ENCODE measurements at regions not wholly inside any gene's neighbourhood (a gene's known extent, or its start where the extent isn't known, plus 50 kb on each side); places are given as distances from the start of the nearest gene placed in this dataset.

DNA sequence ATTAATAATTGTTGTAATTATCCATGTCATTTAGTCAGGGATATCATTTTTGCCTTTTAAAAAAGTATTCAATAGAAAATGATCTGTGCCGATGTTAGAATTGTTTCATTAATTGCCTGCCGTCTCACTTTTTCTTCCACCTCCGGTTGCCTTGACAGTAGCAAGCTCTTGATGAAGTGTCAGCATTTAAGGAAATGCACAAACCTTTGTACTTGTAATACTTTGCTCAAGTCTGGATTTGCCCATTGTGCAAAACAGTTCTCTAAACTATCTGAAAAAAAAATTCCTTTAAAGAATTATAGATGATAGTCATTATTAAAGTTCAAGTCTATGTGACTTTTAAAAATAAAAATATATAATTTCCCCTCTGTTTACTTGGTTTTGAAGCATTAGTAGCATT, 619.7 kb downstream of the GATA3 start:
- Histone ChIP-seq H3K4me3 (replicated peaks in 1 of 3; ENCODE audit: insufficient read depth in 1 of 3, low read depth in 1 of 3, low read length in 3 of 3) (no peak overlapping the region), H3K9ac (replicated peaks; ENCODE audit: extremely low read depth, insufficient read depth, low read length) (no peak overlapping the region), H3K79me2 (ENCODE audit: control insufficient read depth, insufficient read depth, low read length) (no peaks in the 10 kb centered on the region), H2AFZ (ENCODE audit: low read depth, low read length) (no peak overlapping the region), H3K27ac (ENCODE audit: insufficient read depth, low read depth, low read length) (no peak overlapping the region), H3K9me1 (replicated peaks; ENCODE audit: control insufficient read depth, extremely low read depth, insufficient read depth, low read length) (no peaks in the 10 kb centered on the region), H3K4me1 (ENCODE audit: control insufficient read depth, extremely low read depth, insufficient read depth, low read length) (no peaks in the 10 kb centered on the region), H4K20me1 (replicated peaks; ENCODE audit: control insufficient read depth, extremely low read depth, insufficient read depth, low read length) (no peaks in the 10 kb centered on the region), H3K27me3 (ENCODE audit: control insufficient read depth in 2 of 2, insufficient read depth in 2 of 2, low read length in 2 of 2) (no peaks in the 10 kb centered on the region), H3K4me2 (ENCODE audit: insufficient read depth, low read length) (no peak overlapping the region), H3K9me3 (replicated peaks; ENCODE audit: control insufficient read depth, insufficient read depth, low read length) (no peaks in the 10 kb centered on the region), H3K36me3 (ENCODE audit: control insufficient read depth in 2 of 2, extremely low read depth in 1 of 2, insufficient read depth in 2 of 2, low read length in 2 of 2) (no peaks in the 10 kb centered on the region)
- ChIA-PET CTCF (no interaction called here), POLR2A (no interaction called here)
- FAIRE-seq: no peak
- no peak for DNase-seq (ENCODE audit: low read depth, low spot score)
- no TSS peak for BruUV-seq (replicated peaks)
- TF ChIP-seq FOS (IDR thresholded peaks at IDR 0.05; ENCODE audit: borderline replicate concordance, insufficient read depth, low read length) (no peak), EZH2 (IDR thresholded peaks at IDR 0.05; ENCODE audit: borderline replicate concordance, low read depth, low read length, severe bottlenecking) (no peak), MYC (IDR thresholded peaks at IDR 0.05; ENCODE audit: low read depth, low read length) (no peak), POLR2AphosphoS5 (IDR thresholded peaks at IDR 0.05; ENCODE audit: insufficient read depth, low read depth, low read length) (no peak), JUN (IDR thresholded peaks at IDR 0.05; ENCODE audit: borderline replicate concordance, insufficient read depth, insufficient read length, low read depth) (no peak), POLR2A (IDR thresholded peaks at IDR 0.05; ENCODE audit: low read depth, low read length) (no peak), GATA2 (IDR thresholded peaks at IDR 0.05; ENCODE audit: insufficient read depth, insufficient read length, low read depth, low read length) (no peak)
- TF ChIP-seq, protein P1, sequence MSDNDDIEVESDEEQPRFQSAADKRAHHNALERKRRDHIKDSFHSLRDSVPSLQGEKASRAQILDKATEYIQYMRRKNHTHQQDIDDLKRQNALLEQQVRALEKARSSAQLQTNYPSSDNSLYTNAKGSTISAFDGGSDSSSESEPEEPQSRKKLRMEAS (IDR thresholded peaks at IDR 0.05; ENCODE audit: insufficient read depth, insufficient read length): no peak
- TF ChIP-seq, protein P2, sequence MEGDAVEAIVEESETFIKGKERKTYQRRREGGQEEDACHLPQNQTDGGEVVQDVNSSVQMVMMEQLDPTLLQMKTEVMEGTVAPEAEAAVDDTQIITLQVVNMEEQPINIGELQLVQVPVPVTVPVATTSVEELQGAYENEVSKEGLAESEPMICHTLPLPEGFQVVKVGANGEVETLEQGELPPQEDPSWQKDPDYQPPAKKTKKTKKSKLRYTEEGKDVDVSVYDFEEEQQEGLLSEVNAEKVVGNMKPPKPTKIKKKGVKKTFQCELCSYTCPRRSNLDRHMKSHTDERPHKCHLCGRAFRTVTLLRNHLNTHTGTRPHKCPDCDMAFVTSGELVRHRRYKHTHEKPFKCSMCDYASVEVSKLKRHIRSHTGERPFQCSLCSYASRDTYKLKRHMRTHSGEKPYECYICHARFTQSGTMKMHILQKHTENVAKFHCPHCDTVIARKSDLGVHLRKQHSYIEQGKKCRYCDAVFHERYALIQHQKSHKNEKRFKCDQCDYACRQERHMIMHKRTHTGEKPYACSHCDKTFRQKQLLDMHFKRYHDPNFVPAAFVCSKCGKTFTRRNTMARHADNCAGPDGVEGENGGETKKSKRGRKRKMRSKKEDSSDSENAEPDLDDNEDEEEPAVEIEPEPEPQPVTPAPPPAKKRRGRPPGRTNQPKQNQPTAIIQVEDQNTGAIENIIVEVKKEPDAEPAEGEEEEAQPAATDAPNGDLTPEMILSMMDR (IDR thresholded peaks at IDR 0.05; ENCODE audit: extremely low read depth in 1 of 2, insufficient read depth in 1 of 2, low read depth in 1 of 2, low read length in 2 of 2): no peak
- dilution Hi-C loops (cut with MboI; ENCODE audit: extremely low pct_ligation_motif_present, low sequenced_read_pairs) (no loop called here), intact Hi-C loops (cut with micrococcal nuclease) (no loop called here)

Measured in endothelial cell of umbilical vein (primary cell).